GM12878 (cell line): ENCODE measurements at regions not wholly inside any gene's neighbourhood (a gene's known extent, or its start where the extent isn't known, plus 50 kb on each side); places are given as distances from the start of the nearest gene placed in this dataset.
A peak's percentile ranks its signal among the peaks of the same experiment; 100 is the strongest.

ENCODE experiments used
- ATAC-seq: fragments of 200-7000 bp; cut with Tn5 transposase; 3 replicates; pipeline ENCODE4 v1.9.1; 2020; ENCODE audit warnings: mild to moderate bottlenecking, moderate library complexity
- BruUV-seq: library from RNA; stranded (reverse); fragments of 400-500 nt; replicated peaks from 2 replicates; lab custom pipeline; 2021; lab: Mats Ljungman, UMichigan
- CTCF ChIA-PET: fragments of 300-600 bp; sonication (Branson Sonifier 250); formaldehyde crosslinking; extraction: SDS; loops from one replicate; lab custom pipeline; 2021; ENCODE audit warnings: inconsistent platforms; lab: Yijun Ruan, JAX
- POLR2A ChIA-PET: fragments of 350-600 bp; formaldehyde crosslinking; extraction: SDS; loops from one replicate; lab custom pipeline; 2021; ENCODE audit warnings: inconsistent platforms; lab: Charles Lee
- RAD21 ChIA-PET: fragments of 300-600 bp; sonication (Branson Sonifier 250); formaldehyde crosslinking; loops from one replicate; lab custom pipeline; 2023; ENCODE audit warnings: antibody characterized with exemption; ENCODE audit not compliant: unreplicated experiment; lab: Charles Lee
- SMC1A ChIA-PET: fragments of 300-600 bp; sonication (Branson Sonifier 250); formaldehyde crosslinking; loops from one replicate; lab custom pipeline; 2023; ENCODE audit not compliant: unreplicated experiment, uncharacterized antibody; lab: Charles Lee
- DNase-seq: peaks from one replicate; pipeline ENCODE4 v3.0.0-alpha.2; 2011; ENCODE audit warnings: low read depth, low spot score
- FAIRE-seq: peaks from 3 replicates; lab custom pipeline; 2011; peaks lifted over from hg19 to GRCh38; lab: Jason Lieb, UNC
- H2AFZ ChIP-seq: 2 replicates; pipeline ENCODE4 v1.6.0; 2011; ENCODE audit warnings: low read depth, low read length, control low read depth; ENCODE audit not compliant: control insufficient read depth
- H3K27ac ChIP-seq: 2 replicates; pipeline ENCODE4 v1.5.1; 2011; ENCODE audit warnings: control low read depth; ENCODE audit not compliant: control insufficient read depth, insufficient read depth
- H3K27me3 ChIP-seq, 2 experiments: replicated peaks in 1 of 2; 2 replicates each; pipeline versions ENCODE4 v1.6.0 to v1.6.1; 2011; ENCODE audit warnings: low read length in 1 of 2; ENCODE audit not compliant: control insufficient read depth in 2 of 2, insufficient read depth in 2 of 2
- H3K36me3 ChIP-seq, 2 experiments: 2 replicates each; pipeline ENCODE4 v1.5.1; 2011; ENCODE audit warnings: low read length in 1 of 2; ENCODE audit not compliant: control insufficient read depth in 2 of 2, insufficient read depth in 2 of 2
- H3K4me1 ChIP-seq: 2 replicates; pipeline ENCODE4 v1.6.1; 2011; ENCODE audit warnings: mild to moderate bottlenecking, low read length, moderate library complexity, mixed read lengths; ENCODE audit not compliant: control insufficient read depth, insufficient read depth
- H3K4me2 ChIP-seq: 2 replicates; pipeline ENCODE4 v1.6.0; 2011; ENCODE audit warnings: control low read depth; ENCODE audit not compliant: control insufficient read depth, insufficient read depth
- H3K4me3 ChIP-seq: fragments of 200-600 bp; sonication (generic); 2 replicates; pipeline ENCODE4 v1.5.1; 2016
- H3K79me2 ChIP-seq: 2 replicates; pipeline ENCODE4 v1.6.0; 2011; ENCODE audit warnings: low read length; ENCODE audit not compliant: control insufficient read depth, insufficient read depth
- H3K9ac ChIP-seq: 2 replicates; pipeline ENCODE4 v1.8.0; 2011; ENCODE audit warnings: low read length, control low read depth, mixed read lengths; ENCODE audit not compliant: control insufficient read depth, insufficient read depth
- H3K9me3 ChIP-seq: replicated peaks from 3 replicates; pipeline ENCODE4 v1.5.1; 2011; ENCODE audit warnings: mild to moderate bottlenecking, low read length; ENCODE audit not compliant: control insufficient read depth, insufficient read depth
- H4K20me1 ChIP-seq: 2 replicates; pipeline ENCODE4 v1.6.0; 2011; ENCODE audit not compliant: control insufficient read depth, insufficient read depth
- BMI1 ChIP-seq: fragments of 450-650 bp; IDR thresholded peaks from 2 replicates; pipeline ENCODE4 v1.6.1; 2016; ENCODE audit warnings: mild to moderate bottlenecking, moderate library complexity, borderline replicate concordance
- CBFB ChIP-seq: IDR thresholded peaks from 2 replicates; pipeline ENCODE4 v1.6.1; 2016; ENCODE audit warnings: antibody characterized with exemption, low read depth
- CBX5 ChIP-seq: sonication (generic); IDR thresholded peaks from 2 replicates; pipeline ENCODE4 v1.6.1; 2016; ENCODE audit warnings: low read depth, moderate library complexity, mild to moderate bottlenecking, inconsistent platforms
- DPF2 ChIP-seq: fragments of 450-650 bp; IDR thresholded peaks from 2 replicates; pipeline ENCODE4 v1.6.1; 2017; ENCODE audit warnings: mild to moderate bottlenecking
- E4F1 ChIP-seq: fragments of 450-650 bp; IDR thresholded peaks from 2 replicates; pipeline ENCODE4 v1.6.1; 2018; ENCODE audit warnings: borderline replicate concordance, mild to moderate bottlenecking; ENCODE audit not compliant: partially characterized antibody
- EP300 ChIP-seq, 2 experiments: fragments of 150-350 bp in 1 of 2; IDR thresholded peaks; 2 replicates each; pipeline ENCODE4 v1.6.1; 2011 to 2012; ENCODE audit warnings: low read depth in 2 of 2, low read length in 2 of 2, borderline replicate concordance in 1 of 2, improper control_type of control experiment in 1 of 2, inconsistent platforms in 1 of 2; ENCODE audit not compliant: control insufficient read depth in 1 of 2
- GATAD2B ChIP-seq: fragments of 450-650 bp; conservative IDR thresholded peaks from 2 replicates; pipeline ENCODE4 v1.6.1; 2017; ENCODE audit warnings: low read depth, mild to moderate bottlenecking, moderate library complexity
- IKZF1 ChIP-seq: fragments of 450-650 bp; conservative IDR thresholded peaks from 2 replicates; pipeline ENCODE4 v1.6.1; 2017; ENCODE audit warnings: antibody characterized with exemption, mild to moderate bottlenecking
- IRF3 ChIP-seq: fragments of 450-650 bp; IDR thresholded peaks from 2 replicates; pipeline ENCODE4 v1.6.1; 2014; ENCODE audit warnings: mild to moderate bottlenecking
- LARP7 ChIP-seq: fragments of 450-650 bp; IDR thresholded peaks from 2 replicates; pipeline ENCODE4 v1.6.1; 2017; ENCODE audit warnings: mild to moderate bottlenecking
- PML ChIP-seq: IDR thresholded peaks from 2 replicates; pipeline ENCODE4 v1.6.1; 2012; ENCODE audit warnings: low read length, inconsistent platforms
- POLR2AphosphoS5 ChIP-seq: IDR thresholded peaks from 2 replicates; pipeline ENCODE4 v1.6.1; 2011; ENCODE audit warnings: mild to moderate bottlenecking, low read length, inconsistent platforms
- RB1 ChIP-seq: fragments of 450-650 bp; formaldehyde crosslinking; IDR thresholded peaks from 2 replicates; pipeline ENCODE4 v1.6.1; 2017; ENCODE audit warnings: mild to moderate bottlenecking, borderline replicate concordance
- SPI1 ChIP-seq: IDR thresholded peaks from 2 replicates; pipeline ENCODE4 v1.6.1; 2011; ENCODE audit warnings: low read depth, mild to moderate bottlenecking, low read length, moderate library complexity, borderline replicate concordance; ENCODE audit not compliant: insufficient read depth
- WRNIP1 ChIP-seq: IDR thresholded peaks from 2 replicates; pipeline ENCODE4 v1.6.1; 2011; ENCODE audit warnings: low read depth, low read length, improper control_type of control experiment, borderline replicate concordance
- WGBS: methylation state at CpG from one replicate; pipeline ENCODE4 v1.1.6; 2016; ENCODE audit warnings: low lambda C conversion rate; ENCODE audit not compliant: insufficient replicate concordance, insufficient coverage; ENCODE audit errors: missing lambda C conversion rate; 5-methylcytosine and 5-hydroxymethylcytosine counted together
- in situ Hi-C: fragments of 300-500 bp; cut with MboI; formaldehyde crosslinking; loops from 9 replicates; pipeline ENCODE4 v1.14.3; 2018; ENCODE audit warnings: mixed read lengths
- intact Hi-C: fragments of 100-400 bp; cut with micrococcal nuclease; formaldehyde crosslinking; loops from one replicate; pipeline ENCODE4 v1.14.2; 2022; ENCODE audit not compliant: unreplicated experiment

- no peaks in the 10 kb centered on the region for H3K27me3 ChIP-seq
- ChIA-PET POLR2A (no interaction called here), CTCF (no interaction called here), RAD21 (no interaction called here), SMC1A (interaction anchor here (1.1 kb wide), 1 partner anchor 82 kb away, joined by 4 read pairs; no protein-coding TSS in a partner anchor)
- intact Hi-C loops (no loop called here), in situ Hi-C loops (no loop called here)
- no peaks in the 10 kb centered on the region for H3K36me3 ChIP-seq
- no peak overlapping the region for H3K9ac ChIP-seq
- no peaks in the 10 kb centered on the region for H3K4me1 ChIP-seq
- H3K4me2 ChIP-seq: no peak overlapping the region
- no peak for ATAC-seq
- no peaks in the 10 kb centered on the region for H3K9me3 ChIP-seq
- H4K20me1 ChIP-seq: no peaks in the 10 kb centered on the region
- DNase-seq: no peak
- no peak for FAIRE-seq
- BruUV-seq: no TSS peak
- TF ChIP-seq CBX5: no peak
- TF ChIP-seq IRF3: no peak
- WGBS: 14% methylated on average over 2 of the region's 2 CpGs
- no peak overlapping the region for H3K27ac ChIP-seq
- H3K4me3 ChIP-seq: no peak overlapping the region
- no peak overlapping the region for H2AFZ ChIP-seq
- H3K79me2 ChIP-seq: no peaks in the 10 kb centered on the region
Measured at GRCh38 chr6:85044361-85044760, 280.0 kb upstream of the TBX18 start.

- H3K4me3 ChIP-seq: no peak overlapping the region
- POLR2A ChIA-PET: no interaction called here
- SMC1A ChIA-PET: no interaction called here
- H3K79me2 ChIP-seq: no peaks in the 10 kb centered on the region
- no peak overlapping the region for H3K27ac ChIP-seq
- TF ChIP-seq DPF2 (no peak), POLR2AphosphoS5 (no peak), E4F1 (no peak), RB1 (no peak), LARP7 (no peak), GATAD2B (no peak), IKZF1 (peak; percentile 23; the same call in 1 of the 2 replicates), BMI1 (no peak), WRNIP1 (no peak), PML (no peak), EP300 (IDR thresholded peaks at IDR 0.05; ENCODE audit: borderline replicate concordance in 1 of 2, control insufficient read depth in 1 of 2, low read depth in 2 of 2, low read length in 2 of 2) (peak in 1 of 2 experiments; percentile 8; a peak in 1 of 4 replicates), CBFB (no peak), SPI1 (peak; percentile 80)
- H4K20me1 ChIP-seq: no peaks in the 10 kb centered on the region
- intact Hi-C loops (no loop called here), in situ Hi-C loops (no loop called here)
- H3K36me3 ChIP-seq: no peaks in the 10 kb centered on the region
- CTCF ChIA-PET: no interaction called here
- no peak overlapping the region for H3K4me2 ChIP-seq
- H2AFZ ChIP-seq: no peak overlapping the region
- no peak overlapping the region for H3K9ac ChIP-seq
- no peaks in the 10 kb centered on the region for H3K27me3 ChIP-seq
- BruUV-seq: no TSS peak
- H3K9me3 ChIP-seq: no peaks in the 10 kb centered on the region
- peak; percentile 5 for DNase-seq
- no peak for FAIRE-seq
- RAD21 ChIA-PET: no interaction called here
- H3K4me1 ChIP-seq: no peaks in the 10 kb centered on the region
- ATAC-seq: peak; percentile 77
Measured at GRCh38 chr6:85041376-85041775, 277.0 kb upstream of the TBX18 start.
